Activated T-cell treated with anti-CD3 and anti-CD28 coated beads for 48 hours (primary cell): ENCODE measurements at regions not wholly inside any gene's neighbourhood (a gene's known extent, or its start where the extent isn't known, plus 50 kb on each side); places are given as distances from the start of the nearest gene placed in this dataset.
"Not testable (repeated sequence)": the region's sequence is repeated elsewhere in the genome, so short reads cannot be mapped to it uniquely, and the experiment has no call there.

Experiments
- DNase-seq: peaks from one replicate; pipeline ENCODE4 v3.0.0-alpha.2; 2020; ENCODE audit warnings: low read depth

DNA sequence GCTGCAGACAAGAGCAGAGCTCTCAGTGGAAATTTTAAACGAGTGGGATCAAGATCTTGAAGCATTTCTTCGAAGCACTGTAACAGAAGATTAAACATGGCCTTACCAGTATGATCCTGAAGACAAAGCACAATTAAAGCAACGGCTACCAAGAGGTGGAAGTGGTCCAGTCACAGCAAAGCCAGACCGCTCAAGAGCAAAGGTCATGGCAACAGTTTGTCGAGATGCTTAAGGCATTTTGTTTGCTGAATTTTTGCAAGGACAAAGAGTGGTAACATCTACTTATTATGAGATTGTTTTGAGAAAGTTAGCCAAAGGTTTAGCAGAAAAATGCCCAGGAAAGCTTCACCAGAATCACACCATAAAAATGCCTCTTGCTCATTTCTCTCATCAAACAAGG lies 153.4 kb upstream of the CARMIL1 start:
- no peak for DNase-seq

DNA sequence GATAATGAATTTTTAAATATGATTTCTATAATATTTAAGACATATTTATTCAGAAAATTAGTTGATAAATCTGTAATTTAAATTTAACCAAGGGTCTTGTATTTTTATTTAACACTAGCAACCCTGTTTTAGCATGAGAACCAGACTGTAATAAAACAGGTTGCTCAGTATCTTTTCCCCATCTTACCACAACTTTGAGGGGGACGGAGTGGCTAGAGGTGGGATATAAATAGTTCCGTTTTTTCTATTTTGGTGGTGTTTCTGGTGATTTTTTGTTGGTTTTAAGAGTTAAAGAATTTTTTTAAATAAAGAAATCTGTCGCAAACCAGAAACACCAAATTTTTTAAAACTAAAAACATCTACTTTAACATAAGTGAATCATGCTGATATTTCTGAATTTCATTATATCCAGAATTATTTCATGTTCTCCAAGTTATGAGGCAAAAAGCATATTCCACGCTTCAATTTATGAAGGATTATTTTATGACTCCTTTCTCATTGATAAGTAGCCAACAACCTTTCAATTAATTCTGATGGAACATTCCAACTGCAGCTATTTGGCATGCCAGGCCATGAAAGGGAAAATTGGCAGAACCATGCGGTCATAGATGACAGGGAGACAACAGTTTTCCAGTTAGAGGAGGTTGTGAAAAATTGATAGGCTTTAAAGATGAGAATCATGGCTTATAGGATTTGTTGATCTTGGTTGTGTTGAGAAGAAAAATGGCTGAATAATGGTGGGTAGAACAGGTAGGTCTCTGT lies 151.9 kb upstream of the CARMIL1 start:
- DNase-seq, result no peak

DNA sequence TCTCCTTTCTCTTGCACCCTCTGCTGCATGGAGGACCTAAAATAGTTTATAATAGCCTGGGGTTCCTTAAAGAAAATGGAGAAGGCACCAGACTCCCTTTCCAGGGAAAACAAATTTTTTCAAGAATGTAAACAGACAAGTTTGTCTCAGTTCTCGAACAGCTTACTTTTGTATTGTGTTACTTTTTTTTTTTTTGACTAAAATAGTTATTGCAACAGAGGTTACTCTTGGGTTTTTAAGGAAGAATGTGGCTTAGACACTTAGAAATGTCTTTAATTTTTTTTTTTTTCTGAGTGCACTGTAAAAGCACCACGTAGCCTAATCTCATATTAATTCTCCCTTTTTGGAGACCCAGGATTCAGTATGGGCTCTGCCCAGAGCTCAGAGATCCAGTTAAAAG lies 148.7 kb upstream of the CARMIL1 start:
- no peak for DNase-seq

DNA sequence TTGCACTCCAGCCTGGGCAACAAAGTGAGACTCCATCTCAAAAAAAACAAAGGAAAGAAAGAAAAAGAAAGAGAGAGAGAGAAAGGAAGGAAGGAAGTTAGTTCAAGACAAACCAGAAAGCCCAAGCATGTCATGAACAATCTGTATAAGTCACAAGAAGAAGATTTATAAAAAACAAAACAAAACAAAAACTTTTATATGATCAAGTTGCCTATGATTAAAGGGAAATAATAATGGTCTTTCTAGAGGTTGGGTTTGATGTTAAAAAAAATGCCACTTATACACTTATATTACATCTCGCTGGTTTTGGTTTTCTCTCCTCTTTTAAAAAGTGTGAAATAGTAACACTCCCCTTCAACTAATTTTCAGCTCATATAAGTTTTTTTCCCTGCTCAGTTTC lies 146.2 kb upstream of the CARMIL1 start:
- no peak for DNase-seq

DNA sequence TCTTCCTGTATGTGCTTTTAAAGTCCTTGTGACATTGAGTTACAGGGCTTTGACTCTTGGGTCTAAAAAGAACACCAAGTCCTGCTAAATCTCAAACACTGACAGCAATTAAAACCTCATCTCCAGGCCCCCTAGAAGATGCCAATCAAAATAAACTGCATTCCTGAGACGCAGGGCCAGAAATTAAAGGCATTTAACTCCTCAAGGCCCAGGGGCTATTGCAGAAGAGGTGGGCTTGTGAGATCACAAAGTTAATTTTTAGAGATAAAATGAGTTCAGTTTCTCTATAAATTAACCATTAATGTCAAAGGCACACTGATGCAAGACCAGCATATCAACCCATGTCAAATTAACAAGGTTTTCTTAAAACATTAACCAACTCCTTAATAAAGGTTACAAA lies 145.6 kb upstream of the CARMIL1 start:
- no peak for DNase-seq

DNA sequence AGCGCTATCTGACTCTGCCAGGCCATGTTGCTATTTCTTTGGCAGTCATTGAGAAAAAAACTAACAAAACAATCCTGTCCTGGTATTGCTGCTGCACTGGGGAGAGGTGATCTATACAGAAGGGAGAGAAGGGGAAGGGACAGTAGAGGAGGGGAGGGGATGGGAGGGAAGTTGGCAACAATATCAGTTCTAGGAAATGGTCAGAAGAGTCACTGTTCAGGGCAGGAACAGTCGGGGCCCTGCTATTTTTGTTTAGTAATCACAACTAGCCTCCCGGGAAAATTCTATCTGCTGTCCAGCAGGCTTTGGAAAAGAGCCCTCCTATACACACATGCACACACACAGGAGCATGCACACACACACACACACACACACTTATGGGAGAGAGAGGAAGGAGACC lies 142.3 kb upstream of the CARMIL1 start:
- no peak for DNase-seq

DNA sequence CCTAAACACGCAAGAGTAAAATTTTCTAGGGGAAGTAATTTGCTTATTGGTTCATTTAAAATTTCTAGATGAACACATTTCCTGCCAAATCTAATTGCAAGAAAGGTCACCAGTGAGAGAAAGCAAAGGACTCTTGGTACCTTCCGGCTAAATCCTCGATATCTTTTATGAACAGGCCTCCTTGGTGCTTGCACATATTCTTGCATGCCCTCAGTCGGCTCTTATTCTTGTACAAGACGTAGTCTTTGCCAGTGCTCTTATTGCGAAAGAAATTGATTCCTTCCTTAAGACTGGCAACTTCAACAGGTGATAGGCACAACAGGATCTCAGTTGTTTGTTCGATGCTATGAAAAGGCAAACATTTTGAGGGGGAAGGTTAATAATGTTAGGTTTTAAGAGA lies 141.7 kb upstream of the CARMIL1 start:
- no peak for DNase-seq

DNA sequence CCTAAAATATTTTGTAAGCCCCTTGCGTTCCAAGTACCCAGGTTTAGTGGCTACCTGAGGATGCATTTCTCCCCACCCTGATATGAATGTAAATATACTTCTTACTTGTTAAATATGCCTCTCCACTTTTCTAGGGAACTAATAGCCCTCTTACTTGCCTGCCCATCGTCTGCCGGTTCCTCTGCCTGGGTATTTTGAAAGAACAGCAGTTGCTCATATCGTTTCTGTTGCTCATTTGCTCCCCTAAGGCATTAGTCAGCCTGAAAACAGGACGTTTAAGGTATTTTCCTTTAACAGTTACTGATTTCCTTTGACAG lies 141.3 kb upstream of the CARMIL1 start:
- DNase-seq, result no peak

DNA sequence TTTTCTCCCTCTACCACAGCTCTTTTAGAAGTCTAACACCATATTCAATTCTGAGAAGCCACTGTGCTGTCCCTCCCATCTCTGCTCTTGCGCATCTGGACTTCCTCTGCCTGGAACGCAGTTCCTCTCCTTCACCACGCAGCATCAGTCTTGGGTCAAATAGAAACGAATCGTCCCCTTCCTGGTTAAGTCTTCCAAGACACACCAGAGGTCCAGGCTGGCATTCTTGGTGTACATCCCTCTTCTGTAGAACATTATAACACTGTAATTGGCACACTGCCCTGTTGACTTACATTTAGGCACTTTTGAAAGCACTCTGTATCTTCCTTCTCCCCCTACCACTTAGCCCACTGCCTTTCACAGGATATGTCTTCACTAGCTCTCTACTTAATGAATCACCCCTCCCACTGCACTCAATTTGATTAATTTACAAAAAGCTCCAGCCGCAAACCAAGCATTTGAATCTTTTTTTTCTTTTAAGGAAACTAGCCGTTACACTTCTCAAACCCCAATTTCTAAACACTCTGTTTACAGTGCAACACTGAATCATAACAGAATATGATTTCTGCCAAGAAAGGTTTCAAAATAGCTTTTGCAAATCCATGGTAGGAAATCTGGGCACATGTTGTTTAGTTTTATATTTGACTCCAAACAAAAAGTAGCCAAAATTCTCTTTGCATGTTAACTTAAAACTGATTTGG lies 140.8 kb upstream of the CARMIL1 start:
- peak; percentile 55 for DNase-seq

DNA sequence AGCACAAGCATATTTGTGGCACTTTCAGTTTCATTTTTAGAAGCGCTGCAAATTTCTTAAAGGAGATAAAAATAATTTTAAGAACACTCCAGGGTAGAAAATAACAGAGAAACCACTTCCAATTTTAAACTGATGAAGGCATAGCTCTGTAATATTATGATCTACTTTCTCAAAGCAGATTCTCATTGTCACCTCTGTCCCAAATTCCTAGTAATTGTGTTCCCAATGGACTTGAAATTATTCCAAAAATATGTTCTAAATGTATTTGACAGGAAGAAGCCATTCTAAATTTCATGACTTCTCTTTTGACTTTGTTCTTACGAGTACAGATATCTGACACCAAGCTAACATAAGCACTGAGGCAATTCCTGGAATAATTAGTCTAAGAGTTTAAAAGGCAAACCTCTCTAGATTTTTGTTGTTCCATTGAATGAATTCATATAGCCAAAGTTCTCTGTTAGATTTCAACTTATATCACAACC lies 140.2 kb upstream of the CARMIL1 start:
- DNase-seq, result no peak

DNA sequence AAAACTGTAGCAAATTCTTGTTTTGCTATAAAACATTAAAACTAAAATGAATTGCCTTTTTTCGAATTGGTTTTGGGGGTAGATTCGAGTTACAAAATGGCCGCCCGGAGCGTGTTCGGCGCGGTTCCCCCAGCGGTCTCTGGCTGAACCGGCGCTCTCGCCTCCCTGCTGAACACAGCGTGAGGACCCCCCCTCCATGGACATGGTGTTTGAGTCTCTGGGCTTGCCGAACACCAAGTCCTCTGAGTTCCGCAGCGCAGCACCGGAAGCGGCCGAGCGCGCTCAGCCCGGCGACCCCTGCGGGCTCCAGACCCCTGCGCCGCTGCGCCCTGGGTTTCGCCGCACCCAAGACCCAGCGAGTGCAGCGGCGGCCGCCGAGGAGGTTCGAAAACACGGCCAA lies 139.6 kb upstream of the CARMIL1 start:
- DNase-seq, result not testable (repeated sequence)

DNA sequence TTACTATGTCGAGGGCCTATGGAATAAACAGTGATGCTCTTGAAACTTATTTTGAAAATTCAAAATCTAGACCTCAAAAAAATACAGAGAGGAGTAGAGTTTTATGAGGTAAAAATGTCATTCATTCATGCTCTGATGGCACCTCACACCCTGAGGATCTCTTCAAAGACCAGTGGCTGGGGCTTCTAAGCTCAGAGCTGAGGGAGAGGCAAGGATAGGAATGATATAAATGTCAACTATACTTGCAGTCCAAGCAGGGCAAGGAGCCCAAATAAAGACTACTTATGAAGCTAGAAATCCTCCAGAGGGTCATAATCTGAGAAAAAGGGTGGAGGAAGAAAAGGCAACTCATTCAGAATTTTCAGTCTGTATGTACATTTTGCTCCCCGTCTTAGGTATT lies 136.7 kb upstream of the CARMIL1 start:
- DNase-seq, result no peak

DNA sequence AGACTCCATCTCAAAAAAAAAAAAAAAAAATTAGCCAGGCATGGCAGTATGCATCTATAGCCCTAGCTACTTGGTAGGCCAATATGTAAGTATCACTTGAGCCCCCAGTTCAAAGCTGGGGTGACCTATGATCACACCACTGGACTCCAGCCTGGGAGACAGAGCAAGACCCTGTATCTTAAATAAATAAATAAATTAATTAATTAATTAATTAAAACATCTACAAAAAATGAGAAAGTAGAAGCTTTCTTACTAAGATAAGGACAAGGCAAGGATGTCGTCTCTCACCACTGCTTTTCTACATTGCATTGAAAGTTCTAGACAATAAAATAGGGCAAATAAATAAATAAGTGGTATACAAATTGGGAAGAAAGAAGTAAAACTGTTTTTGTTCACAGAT lies 134.3 kb upstream of the CARMIL1 start:
- DNase-seq, result no peak

DNA sequence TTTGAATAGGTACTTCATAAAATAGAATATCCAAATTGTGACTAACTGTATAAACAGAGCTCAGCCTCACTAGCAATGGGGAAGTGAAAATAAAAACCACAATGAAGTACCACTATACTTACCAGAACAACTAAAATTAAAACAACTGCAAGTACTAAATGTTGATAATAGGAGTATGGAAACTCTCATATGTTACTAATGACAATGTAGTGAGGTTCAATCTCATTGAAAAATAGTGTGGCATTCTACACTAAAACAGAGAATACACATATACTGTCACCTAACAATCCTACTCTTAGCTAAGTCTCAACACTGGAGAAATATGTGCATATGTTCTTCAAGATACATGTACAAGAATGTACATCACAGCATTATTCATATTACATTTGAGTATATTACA lies 132.0 kb upstream of the CARMIL1 start:
- no peak for DNase-seq

DNA sequence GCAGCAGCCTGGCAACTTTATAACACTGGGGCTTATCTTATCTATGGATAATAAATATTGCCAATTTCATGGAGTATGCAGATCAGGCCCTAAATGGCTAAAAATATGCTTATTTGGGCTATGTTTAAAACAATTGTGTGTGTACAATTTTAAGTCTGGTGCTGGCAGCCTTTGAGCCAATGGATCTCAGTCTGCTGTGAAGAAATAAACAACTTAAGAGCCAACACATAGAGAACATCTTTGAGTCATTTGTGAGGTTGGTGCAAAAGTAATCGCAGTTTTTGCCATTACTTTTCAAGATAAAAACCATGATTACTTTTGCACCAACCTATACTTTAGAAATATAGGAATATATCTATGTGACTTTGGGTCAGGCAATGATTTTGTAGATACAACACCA lies 129.1 kb upstream of the CARMIL1 start:
- no peak for DNase-seq

DNA sequence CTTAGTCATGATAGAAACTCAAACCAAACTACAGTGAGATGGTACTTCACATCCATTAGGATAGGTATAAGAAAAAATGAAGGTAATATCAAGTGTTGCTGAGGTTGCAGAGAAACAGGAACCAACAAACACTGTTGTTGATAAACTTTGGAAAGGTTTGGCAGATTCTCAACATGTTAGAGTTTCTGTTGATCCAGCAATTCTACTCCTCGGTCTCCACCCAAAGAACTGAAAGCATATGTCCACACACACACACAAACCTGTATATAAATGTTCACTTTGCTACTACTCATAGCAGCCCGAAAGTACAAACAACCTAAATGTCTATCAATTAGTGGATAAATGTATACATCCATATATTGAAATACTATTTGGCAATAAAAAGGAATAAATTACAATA lies 128.3 kb upstream of the CARMIL1 start:
- no peak for DNase-seq

DNA sequence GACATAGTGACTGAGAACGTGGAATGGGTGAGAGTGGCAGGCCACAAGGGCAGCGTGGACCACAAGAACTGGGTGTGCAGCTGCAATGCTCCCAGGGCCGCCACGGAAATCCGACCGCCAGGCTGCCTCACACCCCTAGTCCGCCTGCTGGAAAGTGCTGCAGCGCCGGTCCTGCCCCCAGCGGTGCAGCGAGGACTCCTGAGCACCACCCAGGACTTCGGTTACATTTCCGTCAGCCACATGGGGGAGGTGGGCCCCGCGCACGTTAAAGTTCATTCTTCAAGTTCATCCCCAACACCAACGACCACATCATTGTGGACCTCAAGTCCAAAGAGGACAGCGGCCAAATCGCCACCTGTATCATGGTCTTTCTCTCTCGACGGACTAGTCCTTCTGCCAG lies 126.1 kb upstream of the CARMIL1 start:
- DNase-seq, result no peak

DNA sequence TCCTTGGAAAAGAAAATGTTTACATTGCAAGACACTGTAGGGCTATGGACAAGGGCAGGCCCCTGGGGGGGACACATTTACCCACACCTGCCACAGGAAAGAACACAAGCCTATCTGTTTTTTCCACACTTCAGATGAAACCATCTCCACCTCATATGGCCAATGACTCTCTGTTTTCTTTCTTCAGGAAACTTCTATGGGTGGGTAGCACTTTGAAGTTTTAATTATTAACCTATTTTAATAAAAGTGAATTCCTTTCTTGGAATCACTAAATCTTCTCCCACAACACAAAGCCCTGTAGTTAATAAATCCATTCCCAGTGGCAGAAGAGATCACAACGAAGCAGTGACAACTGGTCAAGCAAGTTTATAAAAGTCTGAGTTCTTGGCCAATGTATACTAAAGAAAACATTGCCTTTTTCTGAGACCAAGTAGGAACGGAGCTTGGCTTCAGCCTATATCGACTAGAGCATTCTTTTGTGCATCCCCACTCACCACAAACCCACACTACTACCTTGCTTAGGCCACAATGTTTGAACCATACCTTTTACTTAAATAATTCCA lies 125.1 kb upstream of the CARMIL1 start:
- DNase-seq, result no peak

DNA sequence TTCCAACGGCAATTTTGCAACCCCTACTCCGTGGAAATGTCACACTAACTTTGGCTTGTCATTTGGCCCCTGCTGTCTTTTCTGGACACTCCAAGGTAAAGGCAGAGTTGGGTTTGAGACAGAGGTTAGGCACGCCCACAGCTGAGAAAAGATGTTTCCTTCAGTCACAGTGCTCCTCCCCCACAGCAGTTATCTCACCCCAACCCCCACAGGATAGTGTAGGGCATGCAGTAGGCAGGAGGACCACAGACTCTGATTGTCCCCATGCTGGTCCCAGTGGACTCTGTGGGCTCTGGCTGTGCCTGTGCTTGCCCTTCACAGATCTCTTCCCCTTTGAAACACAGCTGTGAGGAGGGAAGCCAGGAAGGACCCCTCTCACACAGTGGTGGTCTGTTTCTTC lies 124.0 kb upstream of the CARMIL1 start:
- no peak for DNase-seq

DNA sequence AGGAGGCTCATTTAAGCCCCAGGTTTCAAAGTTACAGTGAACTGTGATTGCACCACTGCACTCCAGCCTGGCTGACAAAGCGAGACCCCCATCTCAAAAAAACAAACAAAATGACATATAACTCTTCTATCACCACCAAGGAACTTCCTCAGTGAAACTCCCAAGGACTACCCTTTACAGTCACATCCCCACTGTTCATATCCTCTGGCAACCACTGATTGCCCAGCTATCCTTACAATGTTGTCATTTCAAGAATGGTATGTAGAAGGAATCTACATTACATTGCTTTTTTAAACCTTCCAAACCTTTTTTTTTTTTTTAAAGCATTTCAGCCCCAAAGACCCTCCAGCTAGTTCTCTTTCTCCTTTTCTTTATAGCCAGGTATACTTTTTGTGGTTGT lies 123.1 kb upstream of the CARMIL1 start:
- DNase-seq, result no peak

DNA sequence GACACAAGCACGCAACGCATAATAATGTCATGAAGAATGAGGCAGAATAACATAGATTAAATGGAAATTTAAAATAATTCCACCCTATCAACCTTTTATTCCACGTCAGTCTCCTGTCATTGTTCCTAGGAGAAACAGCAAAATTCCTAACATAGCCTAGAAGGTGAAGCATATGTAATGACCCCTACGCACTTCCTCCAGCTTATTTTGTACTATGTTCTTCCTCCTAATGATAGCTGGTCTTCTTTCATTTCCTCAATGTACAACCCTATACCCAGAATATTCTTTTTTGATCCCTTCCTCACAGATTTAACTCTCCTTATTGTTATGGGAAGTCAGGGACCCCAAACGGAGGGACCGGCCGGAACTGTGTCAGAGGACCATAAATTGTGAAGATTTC lies 122.0 kb upstream of the CARMIL1 start:
- no peak for DNase-seq

DNA sequence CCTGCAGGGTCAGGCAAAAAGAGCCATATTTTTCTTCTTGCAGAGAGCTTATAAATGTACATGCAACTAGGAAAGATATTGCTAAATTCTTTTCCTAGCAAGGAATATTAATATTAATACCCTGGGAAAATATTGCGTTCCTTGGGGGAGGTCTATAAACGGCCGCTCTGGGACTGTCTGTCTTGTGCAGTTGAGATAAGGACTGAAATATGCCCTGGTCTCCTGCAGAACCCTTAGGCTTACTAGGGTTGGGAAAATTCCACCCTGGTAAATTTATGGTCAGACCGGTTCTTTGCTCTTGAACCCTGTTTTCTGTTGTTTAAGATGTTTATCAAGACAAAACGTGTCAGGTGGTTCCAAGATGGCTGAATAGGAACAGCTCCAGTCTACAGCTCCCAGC lies 121.3 kb upstream of the CARMIL1 start:
- no peak for DNase-seq

DNA sequence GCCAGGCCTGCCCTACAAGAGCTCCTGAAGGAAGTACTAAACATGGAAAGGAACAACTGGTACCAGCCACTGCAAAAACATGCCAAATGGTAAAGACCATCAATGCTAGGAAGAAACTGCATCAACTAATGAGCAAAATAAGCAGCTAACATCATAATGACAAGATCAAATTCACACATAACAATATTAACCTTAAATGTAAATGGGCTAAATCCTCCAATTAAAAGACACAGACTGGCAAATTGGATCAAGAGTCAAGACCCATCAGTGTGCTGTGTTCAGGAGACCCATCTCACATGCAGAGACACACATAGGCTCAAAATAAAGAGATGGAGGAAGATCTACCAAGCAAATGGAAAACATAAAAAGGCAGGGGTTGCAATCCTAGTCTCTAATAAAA lies 119.0 kb upstream of the CARMIL1 start:
- not testable (repeated sequence) for DNase-seq

DNA sequence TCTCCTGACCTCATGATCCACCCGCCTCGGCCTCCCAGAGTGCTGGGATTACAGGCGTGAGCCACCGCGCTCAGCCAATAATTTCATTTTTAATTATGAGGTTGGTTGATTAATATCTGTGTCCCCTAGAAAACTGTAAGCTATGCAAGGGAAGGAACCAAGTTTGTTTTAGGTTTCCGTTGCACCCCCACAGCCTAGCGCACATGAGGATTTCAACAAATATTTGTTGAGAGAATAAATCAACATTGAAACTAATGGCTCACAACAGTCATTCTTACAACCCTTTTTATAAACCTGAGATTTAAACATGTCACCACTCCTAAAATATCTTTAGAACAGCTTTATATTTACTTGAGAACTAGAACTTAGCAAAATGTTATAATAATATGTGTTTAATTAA lies 114.0 kb upstream of the CARMIL1 start:
- no peak for DNase-seq
